ENCODE measurements at regions not wholly inside any gene's neighbourhood (a gene's known extent, or its start where the extent isn't known, plus 50 kb on each side); places are given as distances from the start of the nearest gene placed in this dataset.

- H3K4me1 ChIP-seq (ENCODE audit: insufficient read depth), result no peaks in the 10 kb centered on the region
- H3K27ac ChIP-seq, result no peak overlapping the region
- no peaks in the 10 kb centered on the region for H3K36me3 ChIP-seq
- intact Hi-C loops (cut with DNase I), result no loop called here
- H3K4me3 ChIP-seq, result no peak overlapping the region
- TF ChIP-seq CTCF (IDR thresholded peaks at IDR 0.05) (no peak), POLR2A (IDR thresholded peaks at IDR 0.05) (no peak), EP300 (IDR thresholded peaks at IDR 0.05) (no peak)
- no peaks in the 10 kb centered on the region for H3K27me3 ChIP-seq
- no peaks in the 10 kb centered on the region for H3K9me3 ChIP-seq
- no peak for DNase-seq
- 66 to 76% (median 69%) methylated on average over 4 of the region's 4 CpGs for WGBS, 3 donors
Measured at GRCh38 chr3:165444745-165445144, 248.6 kb upstream of the SLITRK3 start.

- no peak for TF ChIP-seq EP300 (IDR thresholded peaks at IDR 0.05)
- no peak for TF ChIP-seq CTCF (IDR thresholded peaks at IDR 0.05)
- no peak for TF ChIP-seq POLR2A (IDR thresholded peaks at IDR 0.05)
- H3K4me3 ChIP-seq, result no peak overlapping the region
Measured at GRCh38 chr3:165443664-165444063, 247.5 kb upstream of the SLITRK3 start.

GRCh38 chr3:165442061-165442460 lies 245.9 kb upstream of the SLITRK3 start:
- intact Hi-C loops (cut with DNase I), result no loop called here
- H3K9me3 ChIP-seq, result no peaks in the 10 kb centered on the region
- TF ChIP-seq CTCF (IDR thresholded peaks at IDR 0.05) (no peak), POLR2A (IDR thresholded peaks at IDR 0.05) (no peak), EP300 (IDR thresholded peaks at IDR 0.05) (no peak)
- no peak overlapping the region for H3K4me3 ChIP-seq
- no peaks in the 10 kb centered on the region for H3K27me3 ChIP-seq
- H3K36me3 ChIP-seq, result no peaks in the 10 kb centered on the region
- DNase-seq, result no peak
- H3K27ac ChIP-seq, result no peak overlapping the region
- H3K4me1 ChIP-seq (ENCODE audit: insufficient read depth), result no peaks in the 10 kb centered on the region

More at GRCh38 chr3:165443664-165444063, 247.5 kb upstream of the SLITRK3 start:
- Histone ChIP-seq H3K27me3 (no peaks in the 10 kb centered on the region), H3K36me3 (no peaks in the 10 kb centered on the region), H3K27ac (no peak overlapping the region), H3K4me1 (ENCODE audit: insufficient read depth) (no peaks in the 10 kb centered on the region), H3K9me3 (no peaks in the 10 kb centered on the region)
- WGBS, 3 donors, result 55 to 72% (median 67%) methylated on average over 1 of the region's 1 CpG
- intact Hi-C loops (cut with DNase I), result no loop called here
- no peak for DNase-seq

GRCh38 chr3:165440380-165440779 lies 244.2 kb upstream of the SLITRK3 start:
- intact Hi-C loops (cut with DNase I), result no loop called here
- DNase-seq, result no peak
- Histone ChIP-seq H3K27ac (no peak overlapping the region), H3K4me3 (no peak overlapping the region), H3K36me3 (no peaks in the 10 kb centered on the region), H3K4me1 (ENCODE audit: insufficient read depth) (no peaks in the 10 kb centered on the region), H3K27me3 (no peaks in the 10 kb centered on the region), H3K9me3 (no peaks in the 10 kb centered on the region)
- TF ChIP-seq CTCF (IDR thresholded peaks at IDR 0.05) (no peak), EP300 (IDR thresholded peaks at IDR 0.05) (no peak), POLR2A (IDR thresholded peaks at IDR 0.05) (no peak)
- 87 to 92% (median 90%) methylated on average over 2 of the region's 2 CpGs for WGBS, 3 donors

- no peaks in the 10 kb centered on the region for H3K36me3 ChIP-seq
- H3K9me3 ChIP-seq, result no peaks in the 10 kb centered on the region
- no peak for DNase-seq
- 15 to 21% (median 19%) methylated on average over 2 of the region's 2 CpGs for WGBS, 3 donors
- TF ChIP-seq EP300 (IDR thresholded peaks at IDR 0.05) (no peak), CTCF (IDR thresholded peaks at IDR 0.05) (no peak), POLR2A (IDR thresholded peaks at IDR 0.05) (no peak)
- H3K4me1 ChIP-seq (ENCODE audit: insufficient read depth), result no peaks in the 10 kb centered on the region
- no peak overlapping the region for H3K27ac ChIP-seq
- no peaks in the 10 kb centered on the region for H3K27me3 ChIP-seq
- intact Hi-C loops (cut with DNase I), result no loop called here
- no peak overlapping the region for H3K4me3 ChIP-seq
Measured at GRCh38 chr3:165439765-165440164, 243.6 kb upstream of the SLITRK3 start.

Data from ovary (tissue), 7 donors.